ENCODE measurements at regions not wholly inside any gene's neighbourhood (a gene's known extent, or its start where the extent isn't known, plus 50 kb on each side); places are given as distances from the start of the nearest gene placed in this dataset.

GRCh38 chr3:181554233-181554765 lies 157.4 kb upstream of the SOX2 start:
- TF ChIP-seq CTCF (IDR thresholded peaks at IDR 0.05): no peak
- no peak for TF ChIP-seq POLR2A (IDR thresholded peaks at IDR 0.05)
- no peak for TF ChIP-seq POLR2AphosphoS5 (IDR thresholded peaks at IDR 0.05)

All from upper lobe of left lung (tissue), 4 donors.